GM19023 (cell line): ENCODE measurements at regions not wholly inside any gene's neighbourhood (a gene's known extent, or its start where the extent isn't known, plus 50 kb on each side); places are given as distances from the start of the nearest gene placed in this dataset.
"Not testable (repeated sequence)": the region's sequence is repeated elsewhere in the genome, so short reads cannot be mapped to it uniquely, and the experiment has no call there.

Experiments used
- ATAC-seq: cut with Tn5 transposase; IDR thresholded peaks from one replicate; pipeline ENCODE4 v1.9.1; 2021; ENCODE audit warnings: mild to moderate bottlenecking, moderate library complexity; ENCODE audit not compliant: unreplicated experiment

GRCh38 chr15:21174761-21175160 lies 265.5 kb downstream of the POTEB3 start:
- not testable (repeated sequence) for ATAC-seq

- not testable (repeated sequence) for ATAC-seq
Measured at GRCh38 chr15:21151203-21151966, 285.3 kb upstream of the POTEB2 start.

GRCh38 chr15:21148136-21148535 lies 282.0 kb upstream of the POTEB2 start:
- ATAC-seq, result not testable (repeated sequence)

DNA sequence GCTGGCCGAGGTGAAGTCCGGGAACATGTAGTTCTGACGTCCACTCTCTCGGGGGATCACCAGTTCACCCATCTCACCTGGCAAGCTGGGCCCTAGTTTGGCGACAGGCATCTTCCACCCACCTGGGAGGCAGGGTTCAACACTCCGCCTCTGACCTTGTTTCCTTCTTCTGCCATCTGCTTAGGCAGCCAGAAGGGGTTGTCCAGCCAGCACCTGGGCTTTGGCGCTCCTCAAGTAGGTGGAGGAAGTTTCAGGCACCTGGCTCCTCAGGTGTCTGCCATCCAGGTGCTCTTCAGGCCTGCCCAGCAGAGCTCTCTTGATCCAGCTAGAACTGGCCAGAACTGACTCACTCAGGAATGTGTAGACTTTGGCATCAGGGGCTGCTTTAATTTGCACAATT lies 267.8 kb upstream of the POTEB2 start:
- ATAC-seq, result not testable (repeated sequence)

DNA sequence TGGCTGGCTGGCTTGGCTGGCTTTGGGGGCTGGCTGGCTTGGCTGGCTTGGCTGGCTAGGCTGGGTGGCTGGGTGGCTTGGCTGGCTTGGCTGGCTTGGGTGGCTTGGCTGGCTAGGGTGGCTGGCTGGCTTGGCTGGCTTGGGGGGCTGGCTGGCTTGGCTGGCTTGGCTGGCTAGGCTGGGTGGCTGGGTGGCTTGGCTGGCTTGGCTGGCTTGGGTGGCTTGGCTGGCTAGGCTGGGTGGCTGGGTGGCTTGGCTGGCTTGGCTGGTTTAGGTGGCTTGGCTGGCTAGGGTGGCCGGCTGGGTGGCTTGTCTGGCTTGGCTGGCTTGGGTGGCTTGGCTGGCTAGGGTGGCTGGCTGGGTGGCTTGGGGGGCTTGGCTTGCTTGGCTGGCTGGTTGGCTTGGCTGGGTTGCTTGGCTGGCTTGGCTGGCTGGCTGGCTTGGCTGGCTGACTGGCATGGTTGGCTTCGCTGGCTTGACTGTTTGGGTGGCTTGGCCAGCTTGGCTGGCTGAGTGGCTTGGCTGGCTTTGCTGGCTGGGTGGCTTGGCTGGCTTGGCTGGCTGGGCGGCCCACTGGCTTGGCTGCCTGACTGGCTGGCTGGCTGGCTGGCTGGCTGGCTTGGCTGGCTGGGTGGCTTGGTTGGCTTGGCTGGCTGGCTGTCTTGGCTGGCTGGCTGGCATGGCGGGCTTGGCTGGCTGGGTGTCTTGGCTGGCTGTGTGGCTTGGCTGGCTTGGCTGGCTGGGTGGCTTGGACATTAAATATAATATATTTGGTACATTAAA lies 246.3 kb upstream of the POTEB2 start:
- ATAC-seq, result not testable (repeated sequence)

GRCh38 chr15:21111861-21112260 lies 245.7 kb upstream of the POTEB2 start:
- ATAC-seq, result not testable (repeated sequence)

- not testable (repeated sequence) for ATAC-seq
Measured at GRCh38 chr15:21111172-21111571, 245.1 kb upstream of the POTEB2 start.

GRCh38 chr15:21110187-21110804 lies 244.2 kb upstream of the POTEB2 start:
- ATAC-seq, result not testable (repeated sequence)

- not testable (repeated sequence) for ATAC-seq
Measured at GRCh38 chr15:21108384-21108783, 242.3 kb upstream of the POTEB2 start.

- not testable (repeated sequence) for ATAC-seq
Measured at GRCh38 chr15:21107399-21108381, 241.6 kb upstream of the POTEB2 start.

DNA sequence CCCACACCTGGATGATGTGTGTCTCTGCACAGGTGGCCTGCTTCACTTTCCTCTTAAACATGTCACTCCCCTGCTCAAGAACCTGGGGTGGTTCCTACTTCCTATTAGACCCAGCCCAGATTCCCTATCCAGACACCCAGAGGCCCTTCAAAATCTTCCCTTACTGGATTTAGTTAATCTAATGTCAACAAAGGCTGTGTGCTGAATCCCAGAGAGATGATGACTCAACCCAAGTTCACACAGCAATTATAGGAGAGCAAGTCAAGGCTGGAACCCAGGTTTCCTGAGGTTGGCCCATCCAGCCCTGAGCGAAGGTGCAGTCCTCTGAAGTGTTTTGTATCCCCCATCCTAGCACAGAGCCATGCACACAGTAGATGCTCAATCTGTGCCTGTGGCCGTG lies 230.5 kb upstream of the POTEB2 start:
- not testable (repeated sequence) for ATAC-seq

GRCh38 chr15:21079544-21079943 lies 213.4 kb upstream of the POTEB2 start:
- ATAC-seq, result not testable (repeated sequence)

- not testable (repeated sequence) for ATAC-seq
Measured at GRCh38 chr15:21068917-21069316, 202.8 kb upstream of the POTEB2 start.

DNA sequence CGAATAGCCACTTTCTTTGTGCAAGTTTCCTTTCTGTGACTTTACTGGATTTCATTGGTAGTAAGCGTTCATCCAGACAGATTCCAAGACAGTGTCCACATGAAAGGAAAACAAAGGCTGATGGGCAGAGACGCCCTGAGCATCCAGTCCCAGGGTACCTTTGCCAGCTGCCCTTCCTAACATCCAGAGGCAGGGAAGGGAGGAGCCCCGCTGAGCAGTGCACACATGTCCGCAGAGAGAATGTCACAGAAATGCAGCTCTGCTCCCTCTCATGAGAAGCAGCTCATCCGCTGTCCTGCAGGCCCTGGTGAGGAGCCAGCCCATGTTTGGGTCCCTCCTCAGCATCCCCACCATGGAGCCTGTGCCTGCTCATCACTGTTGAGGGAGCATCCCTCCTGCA lies 197.4 kb upstream of the POTEB2 start:
- not testable (repeated sequence) for ATAC-seq

DNA sequence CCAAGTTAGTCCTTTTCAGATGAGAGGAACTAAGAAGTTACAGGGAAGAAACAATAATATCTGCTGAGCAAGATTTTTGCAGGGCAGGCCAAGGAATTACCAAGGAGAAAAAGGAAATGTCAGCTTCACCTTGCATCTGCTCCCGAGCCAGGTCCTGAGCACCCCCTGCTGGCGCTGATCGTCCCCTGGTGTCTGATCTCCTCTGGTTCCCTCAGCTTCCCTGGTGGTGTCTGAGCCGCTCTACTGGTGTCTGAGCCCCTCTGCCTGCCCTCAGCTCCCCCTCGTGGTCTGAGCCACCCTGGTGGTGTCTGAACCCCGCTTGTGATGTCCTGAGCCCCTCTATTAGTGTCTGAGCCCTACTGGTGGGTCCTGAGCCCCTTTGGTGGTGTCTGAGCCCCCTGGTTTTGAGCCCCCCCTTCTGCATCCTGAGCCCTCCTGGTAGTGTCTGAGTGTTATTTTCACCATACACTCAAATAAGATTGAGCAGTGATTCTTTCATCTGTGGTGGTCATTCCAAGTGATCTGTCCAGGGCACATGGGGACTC lies 196.6 kb upstream of the POTEB2 start:
- not testable (repeated sequence) for ATAC-seq

GRCh38 chr15:21051866-21052265 lies 185.8 kb upstream of the POTEB2 start:
- not testable (repeated sequence) for ATAC-seq

DNA sequence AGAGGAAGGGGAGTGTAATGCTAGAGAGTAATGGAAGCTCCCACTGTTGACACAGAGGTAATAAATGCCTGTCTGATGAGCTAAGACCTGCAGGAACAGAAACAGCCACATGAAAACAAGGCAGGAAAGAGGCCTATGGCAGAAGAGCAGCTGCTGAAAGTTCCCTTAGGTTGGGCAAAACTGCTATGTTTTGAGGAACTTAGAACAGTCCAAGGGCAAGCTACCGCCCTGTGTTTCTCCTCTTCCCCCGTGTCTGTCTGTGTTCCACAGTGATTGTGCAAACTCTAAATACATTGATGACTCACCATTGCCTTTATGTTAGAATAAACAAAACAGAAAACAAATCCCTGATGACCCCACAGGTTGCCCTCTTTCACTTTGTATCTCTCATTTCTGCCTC lies 165.6 kb upstream of the POTEB2 start:
- not testable (repeated sequence) for ATAC-seq

DNA sequence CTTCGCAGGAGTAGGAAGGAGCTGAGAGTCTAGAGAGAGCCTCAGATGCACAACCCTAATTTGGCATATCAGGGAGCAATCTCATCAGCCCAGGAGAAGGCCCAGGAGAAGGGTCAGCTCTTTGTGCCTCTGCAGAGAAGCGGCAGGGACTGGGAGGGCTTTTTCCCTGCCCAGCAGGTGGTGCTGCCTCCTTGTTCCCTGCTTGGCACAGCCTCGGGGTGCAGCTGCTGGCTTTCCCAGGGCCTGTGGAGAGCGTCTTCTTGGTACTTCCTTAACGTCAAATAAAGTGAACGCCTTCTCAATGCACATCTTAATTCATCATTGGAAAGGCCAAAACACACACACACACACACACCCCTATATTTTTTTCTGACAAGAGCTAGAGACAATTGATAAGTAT lies 162.9 kb upstream of the POTEB2 start:
- not testable (repeated sequence) for ATAC-seq

GRCh38 chr15:21027942-21028341 lies 161.8 kb upstream of the POTEB2 start:
- not testable (repeated sequence) for ATAC-seq

- ATAC-seq, result not testable (repeated sequence)
Measured at GRCh38 chr15:21026848-21027247, 160.7 kb upstream of the POTEB2 start.
